ENCODE measurements at regions not wholly inside any gene's neighbourhood (a gene's known extent, or its start where the extent isn't known, plus 50 kb on each side); places are given as distances from the start of the nearest gene placed in this dataset.
"Not testable (repeated sequence)": the region's sequence is repeated elsewhere in the genome, so short reads cannot be mapped to it uniquely, and the experiment has no call there.

DNA sequence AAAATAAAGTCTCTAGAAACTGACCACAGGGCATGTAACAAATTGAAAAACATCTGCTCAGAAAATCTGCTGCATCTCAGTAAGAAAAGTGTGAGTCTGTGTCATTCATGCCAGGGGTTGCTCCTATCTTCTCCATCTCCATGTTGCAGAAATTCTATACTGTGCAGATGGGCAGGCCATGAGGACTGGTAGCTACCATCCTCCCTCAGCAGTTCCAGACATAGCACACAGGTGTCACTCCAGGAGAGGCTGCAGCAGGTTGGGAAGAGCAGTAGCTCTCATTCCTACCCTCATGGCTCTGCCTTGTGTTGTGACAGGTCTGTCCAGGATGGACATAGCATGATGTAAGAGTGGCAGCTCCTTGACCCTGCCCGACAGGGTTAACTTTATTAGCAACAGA, 173.4 kb downstream of the NDUFS4 start:
- in situ Hi-C loops (cut with MboI; ENCODE audit: low pct_unique_long_range_greater_than_20kb, low sequenced_read_pairs), result no loop called here
- DNase-seq, result no peak

DNA sequence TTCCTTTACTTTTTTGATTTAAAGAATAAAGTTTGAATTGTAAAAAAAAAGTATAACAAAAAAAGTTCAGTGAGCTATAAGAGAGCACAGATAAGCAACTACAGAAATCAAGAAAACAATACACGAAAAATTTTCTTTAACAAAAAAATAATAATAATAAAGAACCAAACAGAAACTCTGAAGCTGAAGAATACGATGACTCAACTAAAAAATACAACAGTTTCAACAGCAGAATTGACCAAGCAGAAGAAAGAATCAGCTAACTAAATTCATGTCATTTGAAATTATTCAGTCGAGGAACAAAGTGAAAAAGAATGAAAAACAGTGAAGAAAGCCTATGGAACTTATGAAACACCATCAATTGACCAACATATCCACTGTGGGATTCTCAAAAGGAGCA, 177.7 kb downstream of the NDUFS4 start:
- DNase-seq, result no peak
- in situ Hi-C loops (cut with MboI; ENCODE audit: low pct_unique_long_range_greater_than_20kb, low sequenced_read_pairs), result no loop called here

DNA sequence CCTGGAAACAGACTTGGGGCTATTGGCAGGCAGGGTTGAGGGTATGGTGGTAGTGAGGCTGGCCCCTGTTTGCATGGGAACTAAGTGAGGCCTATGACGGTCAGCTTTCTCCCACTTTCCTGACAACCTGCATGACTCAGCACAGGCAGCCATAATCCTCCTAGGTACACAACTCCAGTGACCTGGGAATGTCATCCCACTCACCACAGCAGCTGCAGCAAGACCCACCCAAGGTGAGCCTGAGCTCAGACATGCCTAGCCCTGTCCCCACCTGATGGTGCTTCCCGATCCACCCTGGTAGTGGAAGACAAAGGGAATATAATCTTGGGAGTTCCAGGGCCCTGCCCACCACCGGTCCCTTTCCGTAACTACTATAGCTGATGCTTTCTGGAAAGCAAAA, 178.7 kb downstream of the NDUFS4 start:
- DNase-seq, result no peak
- in situ Hi-C loops (cut with MboI; ENCODE audit: low pct_unique_long_range_greater_than_20kb, low sequenced_read_pairs), result no loop called here

DNA sequence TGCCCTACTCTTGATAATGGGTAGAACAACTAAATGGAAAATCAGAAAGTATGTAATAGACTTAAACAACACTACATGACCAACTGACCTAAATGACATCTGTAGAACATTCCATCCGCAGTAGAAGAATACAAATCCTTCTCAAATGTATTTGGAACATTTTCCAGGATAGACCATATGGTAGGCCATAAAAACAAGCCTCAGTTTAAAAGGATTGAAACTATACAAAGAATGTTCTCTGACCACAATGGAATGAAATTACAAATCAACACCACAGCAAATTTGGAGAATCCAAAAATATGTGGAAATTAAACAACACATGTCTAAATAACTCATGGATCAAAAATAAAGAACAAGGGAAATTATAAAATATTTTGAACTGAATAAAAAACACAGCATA, 189.2 kb downstream of the NDUFS4 start:
- in situ Hi-C loops (cut with MboI; ENCODE audit: low pct_unique_long_range_greater_than_20kb, low sequenced_read_pairs), result no loop called here
- no peak for DNase-seq

DNA sequence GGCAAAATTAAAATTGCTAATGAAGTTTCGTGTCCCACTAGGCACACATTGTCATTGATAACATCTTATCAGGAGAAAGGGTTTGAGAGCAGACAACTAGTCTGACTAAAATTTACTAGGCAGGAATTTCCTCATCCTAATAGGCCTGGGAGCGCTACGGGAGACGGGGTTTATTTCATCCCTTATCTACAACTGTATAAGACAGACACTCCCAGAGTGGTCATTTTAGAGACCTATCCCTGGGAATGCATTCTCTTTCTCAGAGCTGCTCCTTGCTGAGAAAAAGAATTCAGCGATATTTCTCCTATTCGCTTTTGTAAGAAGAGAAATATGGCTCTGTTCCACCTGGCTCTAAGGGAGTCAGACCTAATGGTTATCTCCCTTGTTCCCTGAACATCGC, 191.8 kb downstream of the NDUFS4 start:
- in situ Hi-C loops (cut with MboI; ENCODE audit: low pct_unique_long_range_greater_than_20kb, low sequenced_read_pairs), result not testable (repeated sequence)

DNA sequence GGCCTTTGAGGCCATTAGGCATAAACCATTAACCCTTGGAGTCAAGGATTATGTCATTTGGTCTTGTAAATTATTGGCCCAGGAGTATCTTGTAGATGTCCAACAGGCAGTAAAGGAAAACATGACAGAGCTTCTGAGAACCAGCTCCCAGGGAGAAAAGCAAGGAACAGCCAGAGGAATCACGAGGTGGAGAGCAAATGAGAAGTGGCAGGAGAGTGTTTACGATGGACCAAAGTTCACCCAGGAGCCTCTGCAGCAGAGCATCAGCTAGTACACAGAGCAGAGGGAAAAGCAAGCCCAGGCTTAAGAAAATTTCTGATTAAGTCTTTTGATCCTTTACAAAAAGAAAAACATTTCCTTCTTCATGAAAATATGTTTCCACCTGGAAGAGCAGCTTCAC, 206.2 kb downstream of the NDUFS4 start:
- in situ Hi-C loops (cut with MboI; ENCODE audit: low pct_unique_long_range_greater_than_20kb, low sequenced_read_pairs), result no loop called here
- DNase-seq, result no peak

More for the DNA sequence above, 191.8 kb downstream of the NDUFS4 start:
- DNase-seq, result not testable (repeated sequence)

DNA sequence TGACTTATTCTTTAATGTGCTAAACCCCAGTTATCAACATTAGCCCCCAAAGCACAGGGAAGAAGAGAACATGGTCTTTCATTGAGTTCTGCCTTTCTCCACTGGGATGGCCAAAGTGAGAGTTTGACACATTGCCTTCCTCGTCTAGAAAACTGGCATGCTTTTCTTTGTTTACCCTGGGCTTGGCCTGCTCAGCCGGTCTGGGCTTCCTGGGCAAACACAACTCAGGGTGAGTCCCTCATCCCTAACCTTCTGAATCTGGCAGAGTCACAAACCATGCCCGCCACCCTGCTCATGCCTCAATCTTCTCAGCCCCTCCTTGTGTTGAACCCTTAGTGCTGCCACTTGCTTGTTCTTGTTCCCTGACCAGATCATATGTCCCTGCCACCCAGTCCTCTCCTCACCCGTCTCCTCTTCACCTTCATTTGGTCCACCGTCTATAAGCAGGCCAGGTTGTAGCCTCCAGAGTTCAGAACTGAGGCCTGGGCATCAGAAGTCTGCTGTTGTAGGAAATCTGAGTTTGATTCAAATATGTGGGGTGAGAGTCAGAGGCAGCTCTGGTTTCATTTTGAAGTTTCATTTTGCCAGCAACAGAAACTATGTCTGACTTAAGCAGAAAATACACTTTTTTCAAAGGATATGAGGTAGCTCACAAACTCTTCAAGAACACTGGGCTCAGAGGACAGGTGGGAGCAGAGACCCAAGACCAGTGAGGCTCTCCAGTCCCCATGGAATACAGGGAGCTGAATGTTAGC, 217.6 kb downstream of the NDUFS4 start:
- in situ Hi-C loops (cut with MboI; ENCODE audit: low pct_unique_long_range_greater_than_20kb, low sequenced_read_pairs), result no loop called here
- DNase-seq, result no peak

DNA sequence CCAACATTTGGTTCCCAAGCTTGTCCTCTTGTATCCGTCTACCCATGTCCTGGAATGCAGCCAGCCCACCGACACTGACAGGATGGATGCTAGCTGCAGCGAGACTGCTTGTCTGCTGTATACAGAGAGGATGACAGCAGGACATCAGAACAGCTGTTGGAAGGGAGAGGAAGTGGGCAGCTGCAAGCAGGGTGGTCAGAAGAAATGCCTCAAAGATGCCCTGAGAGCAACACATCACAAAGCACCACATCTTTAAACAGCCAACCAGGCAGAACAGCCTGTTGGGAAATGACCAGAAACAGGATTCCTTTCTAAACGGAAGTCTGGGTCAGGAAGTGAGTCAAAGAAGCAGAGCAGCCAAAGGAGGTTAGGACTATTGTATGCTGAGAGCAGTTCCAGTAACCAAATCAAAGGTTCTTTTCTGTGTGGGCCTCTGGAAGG, 219.1 kb downstream of the NDUFS4 start:
- in situ Hi-C loops (cut with MboI; ENCODE audit: low pct_unique_long_range_greater_than_20kb, low sequenced_read_pairs), result no loop called here

DNA sequence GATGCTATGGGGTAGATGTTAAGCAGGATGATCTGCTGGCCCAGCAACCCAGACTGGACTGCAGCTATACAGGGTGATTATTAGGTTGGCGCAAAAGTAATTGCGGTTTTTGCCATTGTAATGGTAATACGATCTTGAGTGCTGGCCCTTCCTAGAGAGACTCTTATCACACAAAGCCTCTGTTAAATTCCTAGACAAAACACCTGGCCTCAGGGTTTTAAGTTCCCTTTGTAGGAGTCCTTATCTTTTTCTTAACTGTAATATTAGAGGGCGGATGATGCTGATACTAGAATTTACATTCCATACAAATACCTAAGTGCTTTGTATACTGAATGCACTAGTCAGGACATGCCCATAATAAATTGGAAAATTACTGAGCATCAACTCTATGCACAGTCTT, 222.2 kb downstream of the NDUFS4 start:
- DNase-seq, result no peak
- in situ Hi-C loops (cut with MboI; ENCODE audit: low pct_unique_long_range_greater_than_20kb, low sequenced_read_pairs), result no loop called here

More for the DNA sequence above, 219.1 kb downstream of the NDUFS4 start:
- DNase-seq, result peak; percentile 30

DNA sequence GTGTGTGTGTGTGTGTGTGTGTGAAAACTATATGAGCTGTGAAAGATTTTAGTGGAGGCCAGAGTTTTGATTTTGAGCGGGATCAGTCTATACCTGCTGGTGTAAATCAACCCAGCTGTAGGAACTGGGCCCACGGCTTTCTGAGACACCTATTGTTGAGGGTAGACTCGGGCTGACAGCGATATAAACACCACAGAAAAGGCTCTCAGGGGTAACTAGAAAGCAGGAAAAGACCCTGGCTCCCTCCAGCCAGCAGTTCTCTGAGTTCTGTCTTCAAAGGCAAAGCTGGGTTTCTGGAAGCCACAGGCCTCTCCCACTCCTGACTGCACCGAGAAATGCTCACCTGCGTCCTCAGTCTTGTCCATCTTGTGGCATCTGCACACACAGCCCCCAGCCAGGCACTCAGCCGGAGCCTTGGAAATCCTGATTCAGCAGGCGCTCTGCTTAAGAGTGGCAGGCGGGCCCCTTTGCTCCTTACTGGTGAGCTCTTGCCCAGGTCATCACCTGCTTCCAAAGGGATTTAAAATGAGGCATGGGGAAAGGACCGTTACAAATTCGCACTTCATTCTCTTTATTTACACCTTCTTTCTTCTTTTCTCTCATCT, 223.3 kb downstream of the NDUFS4 start:
- in situ Hi-C loops (cut with MboI; ENCODE audit: low pct_unique_long_range_greater_than_20kb, low sequenced_read_pairs), result no loop called here

DNA sequence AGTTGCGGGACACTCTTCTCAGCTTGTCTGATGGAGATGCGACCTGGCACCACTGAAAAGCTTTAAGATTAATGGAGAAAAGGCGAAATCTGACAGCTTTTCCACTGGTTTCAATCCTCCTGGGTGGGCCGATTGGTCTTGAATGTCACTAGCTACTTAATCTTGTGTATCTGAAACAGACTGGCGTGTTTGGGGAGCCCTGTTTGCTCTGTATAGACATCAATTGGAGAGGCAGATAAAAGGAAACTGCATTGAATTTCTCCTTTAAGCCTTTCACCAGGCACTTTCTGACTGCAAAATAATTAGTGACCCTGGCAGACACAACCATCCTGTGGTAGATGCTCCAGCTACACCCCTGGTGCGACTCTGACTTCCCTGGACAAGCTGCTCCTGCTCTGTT, 224.2 kb downstream of the NDUFS4 start:
- in situ Hi-C loops (cut with MboI; ENCODE audit: low pct_unique_long_range_greater_than_20kb, low sequenced_read_pairs), result no loop called here

More for the DNA sequence above, 223.3 kb downstream of the NDUFS4 start:
- no peak for DNase-seq

DNA sequence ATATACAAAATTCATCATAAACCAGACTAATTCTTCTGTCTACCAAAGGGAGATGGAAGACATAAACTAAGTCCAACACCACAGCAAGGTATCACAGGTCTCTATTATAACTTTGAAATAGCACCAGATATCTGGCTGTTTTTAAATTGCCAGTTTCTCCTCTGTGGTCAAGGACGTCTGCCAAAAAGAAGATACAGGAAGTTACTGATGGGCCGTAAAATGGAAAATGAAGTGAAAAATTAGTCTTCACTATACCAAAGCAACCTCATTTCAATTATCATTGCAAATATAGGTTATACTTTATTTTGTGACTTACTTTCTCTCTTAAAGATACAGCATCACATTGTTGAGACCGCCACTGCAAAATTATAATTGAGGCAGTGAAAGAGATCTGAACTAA, 225.5 kb downstream of the NDUFS4 start:
- in situ Hi-C loops (cut with MboI; ENCODE audit: low pct_unique_long_range_greater_than_20kb, low sequenced_read_pairs), result no loop called here
- DNase-seq, result peak; percentile 54

More for the DNA sequence above, 224.2 kb downstream of the NDUFS4 start:
- no peak for DNase-seq

DNA sequence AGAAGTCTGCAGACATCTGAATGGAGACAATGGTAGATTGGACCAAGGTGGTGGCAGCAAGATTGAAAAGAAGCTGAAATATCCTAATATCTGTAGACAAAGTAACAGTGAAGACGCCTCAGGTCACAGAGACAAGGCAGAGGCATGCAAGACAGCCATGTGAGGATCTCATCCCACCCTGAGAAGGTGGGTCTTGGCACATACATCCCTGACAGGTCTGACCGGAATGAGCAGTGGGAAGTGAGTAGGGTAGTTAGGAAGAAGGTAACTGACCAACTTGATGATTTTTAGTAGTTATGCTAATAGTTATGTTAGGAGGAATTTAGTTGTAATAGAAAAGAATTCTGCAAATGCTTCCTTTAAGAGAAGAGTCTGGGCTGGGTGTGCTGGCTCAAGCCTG, 229.6 kb downstream of the NDUFS4 start:
- no peak for DNase-seq
- in situ Hi-C loops (cut with MboI; ENCODE audit: low pct_unique_long_range_greater_than_20kb, low sequenced_read_pairs), result no loop called here

DNA sequence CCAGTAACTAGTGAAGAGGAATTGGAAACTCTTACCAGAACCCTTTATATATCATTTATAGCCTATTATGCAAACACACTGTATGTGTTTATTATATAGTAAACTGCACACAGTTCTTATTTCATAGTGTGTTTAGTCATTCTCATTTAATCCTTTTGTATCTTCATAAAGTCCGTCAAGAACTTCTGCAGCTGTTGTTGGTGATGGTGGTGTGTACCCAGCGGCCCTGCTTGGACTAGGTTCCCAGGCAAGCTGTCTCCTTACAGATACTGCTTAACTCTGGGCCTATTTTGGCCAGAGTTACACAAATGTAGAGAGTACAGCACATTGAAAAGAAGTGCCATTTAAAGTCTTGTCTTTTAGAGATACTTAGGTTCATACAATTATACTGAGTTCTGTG, 231.9 kb downstream of the NDUFS4 start:
- in situ Hi-C loops (cut with MboI; ENCODE audit: low pct_unique_long_range_greater_than_20kb, low sequenced_read_pairs), result no loop called here
- DNase-seq, result no peak

DNA sequence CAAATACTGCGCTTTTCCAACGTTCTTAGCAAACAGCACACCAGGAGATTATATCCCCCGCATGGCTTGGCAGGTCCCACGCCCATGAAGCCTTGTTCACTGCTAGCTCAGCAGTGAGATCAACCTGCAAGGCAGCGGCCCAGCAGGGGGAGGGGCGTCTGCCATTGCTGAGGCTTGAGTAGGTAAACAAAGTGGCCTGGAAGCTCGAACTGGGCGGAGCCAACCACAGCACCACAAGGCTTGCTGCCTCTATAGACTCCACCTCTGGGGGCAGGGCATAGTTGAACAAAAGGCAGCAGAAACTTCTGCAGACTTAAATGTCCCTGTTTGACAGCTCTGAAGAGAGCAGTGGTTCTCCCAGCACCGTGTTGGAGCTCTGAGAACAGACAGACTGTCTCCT, 239.2 kb downstream of the NDUFS4 start:
- DNase-seq; in situ Hi-C loops (cut with MboI; ENCODE audit: low pct_unique_long_range_greater_than_20kb, low sequenced_read_pairs): not testable (repeated sequence)

DNA sequence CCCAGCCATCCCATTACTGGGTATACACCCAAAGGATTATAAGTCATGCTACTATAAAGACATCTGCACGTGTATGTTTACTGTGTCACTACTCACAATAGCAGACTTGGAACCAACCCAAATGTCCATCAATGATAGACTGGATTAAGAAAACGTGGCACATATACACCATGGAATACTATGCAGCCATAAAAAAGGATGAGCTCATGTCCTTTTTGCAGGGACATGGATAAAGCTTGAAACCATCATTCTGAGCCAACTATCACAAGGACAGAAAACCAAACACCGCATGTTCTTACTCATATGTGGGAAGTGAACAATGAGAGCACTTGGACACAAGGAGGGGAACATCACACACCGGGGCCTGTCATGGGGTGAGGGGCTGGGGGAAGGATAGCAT, 248.0 kb downstream of the NDUFS4 start:
- DNase-seq; in situ Hi-C loops (cut with MboI; ENCODE audit: low pct_unique_long_range_greater_than_20kb, low sequenced_read_pairs): not testable (repeated sequence)

DNA sequence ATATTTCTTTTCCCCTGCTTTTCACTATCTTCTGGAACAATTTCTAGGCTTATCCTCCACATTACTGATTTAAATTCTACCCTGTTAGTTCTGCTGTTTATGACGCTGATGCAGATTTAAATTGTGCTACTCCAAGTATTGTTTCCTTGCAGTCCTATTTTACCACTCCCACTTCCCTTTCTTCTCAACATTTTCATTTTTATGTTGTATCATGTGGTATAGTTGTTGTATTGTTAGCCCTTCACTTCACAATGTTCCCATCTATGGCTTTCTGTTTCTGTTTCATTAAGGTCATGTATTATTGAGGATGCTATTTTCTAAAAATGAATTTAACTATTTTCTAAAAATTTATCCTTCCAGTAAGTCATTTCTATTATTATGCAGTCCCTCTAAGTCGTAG, 254.4 kb downstream of the NDUFS4 start:
- no peak for DNase-seq
- in situ Hi-C loops (cut with MboI; ENCODE audit: low pct_unique_long_range_greater_than_20kb, low sequenced_read_pairs), result no loop called here

DNA sequence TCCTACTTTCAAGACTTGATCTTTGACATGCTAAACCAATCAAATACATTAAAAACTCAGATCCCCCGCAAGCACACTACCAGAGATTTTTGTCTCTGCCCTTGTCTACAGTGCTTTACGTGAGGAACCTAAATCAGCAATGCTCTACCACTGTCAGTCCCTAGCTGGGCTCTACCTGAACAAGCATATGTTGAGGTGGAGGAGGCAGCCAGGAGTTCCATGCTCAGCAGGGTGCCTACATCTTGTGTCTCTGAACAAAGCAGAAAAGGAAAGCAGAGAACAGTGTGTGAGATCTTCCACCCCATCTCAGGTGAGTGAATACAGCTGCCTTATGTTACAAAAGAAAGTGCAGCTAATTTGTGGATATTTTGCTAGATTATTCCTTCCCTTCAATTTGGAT, 255.0 kb downstream of the NDUFS4 start:
- no peak for DNase-seq
- in situ Hi-C loops (cut with MboI; ENCODE audit: low pct_unique_long_range_greater_than_20kb, low sequenced_read_pairs), result no loop called here

DNA sequence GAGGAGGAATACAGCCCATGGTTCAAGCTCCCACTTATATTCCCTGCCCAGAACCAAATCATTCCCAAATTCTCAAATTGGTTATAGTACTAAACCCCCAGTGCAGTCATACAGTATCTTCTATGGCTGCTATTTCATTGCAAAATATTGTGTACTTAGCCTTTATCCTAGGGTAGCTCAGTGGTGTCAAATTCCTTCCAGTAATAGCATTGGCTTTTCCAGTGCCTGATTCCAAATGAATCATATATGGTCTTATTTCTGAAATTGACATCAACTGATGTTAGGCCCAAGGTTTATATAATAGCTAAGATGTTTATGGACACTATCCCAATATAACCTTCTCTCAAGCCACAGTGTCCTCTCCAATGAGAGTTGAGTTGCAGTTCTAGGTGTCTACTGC, 256.7 kb downstream of the NDUFS4 start:
- in situ Hi-C loops (cut with MboI; ENCODE audit: low pct_unique_long_range_greater_than_20kb, low sequenced_read_pairs), result no loop called here
- DNase-seq, result no peak

DNA sequence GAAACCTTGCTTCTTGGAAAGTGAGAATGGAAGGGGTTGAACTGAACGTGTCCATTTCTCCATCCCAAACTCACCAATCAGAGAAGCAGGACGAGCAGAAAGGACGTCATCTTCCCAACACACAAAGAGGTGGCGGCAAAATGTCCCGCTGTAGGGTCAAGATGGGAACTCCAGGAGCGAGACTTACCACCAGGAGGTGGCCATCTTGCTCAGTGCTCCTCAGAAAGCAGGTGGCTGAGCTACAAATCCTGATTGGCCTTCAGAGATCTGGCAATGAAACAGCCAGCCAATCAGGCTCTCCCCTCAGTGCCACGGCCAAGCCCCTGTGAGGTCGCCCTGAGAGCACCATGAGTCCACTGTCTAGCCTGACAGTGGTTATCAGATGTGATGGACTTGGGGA, 259.0 kb downstream of the NDUFS4 start:
- in situ Hi-C loops (cut with MboI; ENCODE audit: low pct_unique_long_range_greater_than_20kb, low sequenced_read_pairs), result no loop called here
- DNase-seq, result no peak

Data from KBM-7 (cell line).